WI38 (cell line): ENCODE measurements at regions not wholly inside any gene's neighbourhood (a gene's known extent, or its start where the extent isn't known, plus 50 kb on each side); places are given as distances from the start of the nearest gene placed in this dataset.

Experiments used
- H3K4me3 ChIP-seq: 2 replicates; pipeline ENCODE4 v1.5.1; 2011; ENCODE audit warnings: low read depth, mild to moderate bottlenecking, control low read depth, low read length
- CTCF ChIP-seq: IDR thresholded peaks from 2 replicates; pipeline ENCODE4 v1.5.1; 2012; ENCODE audit warnings: low read depth, mild to moderate bottlenecking, control low read depth, low read length

GRCh38 chr6:21947731-21948386, 349.0 kb downstream of the PRL start:
- no peak for TF ChIP-seq CTCF

GRCh38 chr6:21949211-21949801, 347.5 kb downstream of the PRL start:
- no peak overlapping the region for H3K4me3 ChIP-seq
- TF ChIP-seq CTCF = no peak

More at GRCh38 chr6:21947731-21948386, 349.0 kb downstream of the PRL start:
- no peak overlapping the region for H3K4me3 ChIP-seq

- H3K4me3 ChIP-seq = no peak overlapping the region
- no peak for TF ChIP-seq CTCF
Measured at GRCh38 chr6:21952367-21952766, 344.5 kb downstream of the PRL start.

- TF ChIP-seq CTCF = no peak
- no peak overlapping the region for H3K4me3 ChIP-seq
Measured at GRCh38 chr6:21953831-21954801, 342.7 kb downstream of the PRL start.

- no peak for TF ChIP-seq CTCF
- H3K4me3 ChIP-seq = no peak overlapping the region
Measured at GRCh38 chr6:21955053-21955595, 341.7 kb downstream of the PRL start.

GRCh38 chr6:21955951-21956350, 340.9 kb downstream of the PRL start:
- TF ChIP-seq CTCF = no peak
- no peak overlapping the region for H3K4me3 ChIP-seq
